ENCODE measurements at regions not wholly inside any gene's neighbourhood (a gene's known extent, or its start where the extent isn't known, plus 50 kb on each side); places are given as distances from the start of the nearest gene placed in this dataset.

- DNase-seq (ENCODE audit: low read depth in 1 of 2, low spot score in 1 of 2): no peak
- H3K27ac ChIP-seq: no peak overlapping the region
Observed at GRCh38 chr10:130817046-130817624, 494.4 kb downstream of the TCERG1L start.

GRCh38 chr10:130817674-130818073 is 493.8 kb downstream of the TCERG1L start:
- H3K27ac ChIP-seq: no peak overlapping the region
- no peaks in the 10 kb centered on the region for H3K9me3 ChIP-seq (ENCODE audit: low read depth)
- DNase-seq (ENCODE audit: low read depth in 1 of 2, low spot score in 1 of 2): no peak
- H3K4me3 ChIP-seq: no peak overlapping the region
- H3K4me1 ChIP-seq (ENCODE audit: low read depth): no peaks in the 10 kb centered on the region
- H3K27me3 ChIP-seq: no peaks in the 10 kb centered on the region
- TF ChIP-seq CTCF (IDR thresholded peaks at IDR 0.05; ENCODE audit: low read depth, low read length): no peak
- H3K36me3 ChIP-seq: no peaks in the 10 kb centered on the region

More at GRCh38 chr10:130817046-130817624, 494.4 kb downstream of the TCERG1L start:
- H3K4me3 ChIP-seq: no peak overlapping the region
- H3K9me3 ChIP-seq (ENCODE audit: low read depth): no peaks in the 10 kb centered on the region
- H3K4me1 ChIP-seq (ENCODE audit: low read depth): no peaks in the 10 kb centered on the region
- H3K27me3 ChIP-seq: no peaks in the 10 kb centered on the region
- H3K36me3 ChIP-seq: no peaks in the 10 kb centered on the region
- no peak for TF ChIP-seq CTCF (IDR thresholded peaks at IDR 0.05; ENCODE audit: low read depth, low read length)

GRCh38 chr10:130820880-130821482 is 490.5 kb downstream of the TCERG1L start:
- Histone ChIP-seq H3K9me3 (ENCODE audit: low read depth) (no peaks in the 10 kb centered on the region), H3K27ac (no peak overlapping the region), H3K36me3 (no peaks in the 10 kb centered on the region), H3K27me3 (no peaks in the 10 kb centered on the region), H3K4me3 (no peak overlapping the region), H3K4me1 (ENCODE audit: low read depth) (no peaks in the 10 kb centered on the region)
- no peak for DNase-seq (ENCODE audit: low read depth in 1 of 2, low spot score in 1 of 2)
- no peak for TF ChIP-seq CTCF (IDR thresholded peaks at IDR 0.05; ENCODE audit: low read depth, low read length)

GRCh38 chr10:130824230-130825014 is 487.1 kb downstream of the TCERG1L start:
- no peak for DNase-seq (ENCODE audit: low read depth in 1 of 2, low spot score in 1 of 2)
- Histone ChIP-seq H3K4me1 (ENCODE audit: low read depth) (no peaks in the 10 kb centered on the region), H3K9me3 (ENCODE audit: low read depth) (no peaks in the 10 kb centered on the region), H3K27me3 (no peaks in the 10 kb centered on the region), H3K4me3 (no peak overlapping the region), H3K36me3 (no peaks in the 10 kb centered on the region), H3K27ac (no peak overlapping the region)
- no peak for TF ChIP-seq CTCF (IDR thresholded peaks at IDR 0.05; ENCODE audit: low read depth, low read length)

- no peaks in the 10 kb centered on the region for H3K36me3 ChIP-seq
- H3K4me3 ChIP-seq: no peak overlapping the region
- no peak for TF ChIP-seq CTCF (IDR thresholded peaks at IDR 0.05; ENCODE audit: low read depth, low read length)
- no peak overlapping the region for H3K27ac ChIP-seq
- DNase-seq (ENCODE audit: low read depth in 1 of 2, low spot score in 1 of 2): no peak
- H3K4me1 ChIP-seq (ENCODE audit: low read depth): no peaks in the 10 kb centered on the region
- no peaks in the 10 kb centered on the region for H3K9me3 ChIP-seq (ENCODE audit: low read depth)
- H3K27me3 ChIP-seq: no peaks in the 10 kb centered on the region
Observed at GRCh38 chr10:130833596-130833995, 477.9 kb downstream of the TCERG1L start.
